ENCODE measurements at regions not wholly inside any gene's neighbourhood (a gene's known extent, or its start where the extent isn't known, plus 50 kb on each side); places are given as distances from the start of the nearest gene placed in this dataset.

DNA sequence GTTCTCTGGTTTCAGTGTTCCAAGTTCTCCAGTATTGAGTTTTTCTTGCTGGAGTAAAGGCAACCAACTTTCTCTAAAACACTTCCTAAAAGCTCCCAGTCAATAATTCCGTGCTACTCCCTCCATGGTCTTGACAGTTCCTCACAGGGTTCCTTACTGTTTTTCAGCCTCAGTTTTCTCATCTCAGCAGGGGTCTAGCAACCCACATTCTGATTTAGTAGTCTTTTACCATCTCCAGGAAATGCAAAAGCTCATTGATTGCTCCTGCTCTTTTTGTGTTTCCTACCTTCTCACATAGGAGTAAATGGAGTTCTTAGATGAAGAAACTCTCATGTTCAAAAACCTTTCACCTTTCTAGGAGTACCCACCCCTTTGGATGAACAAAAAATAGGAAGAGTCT, 978.8 kb upstream of the POU3F3 start:
- Histone ChIP-seq H3K27ac (ENCODE audit: low read length) (no peak overlapping the region), H3K27me3 (replicated peaks; ENCODE audit: insufficient read depth, low read length) (no peaks in the 10 kb centered on the region), H3F3A (ENCODE audit: insufficient read depth, low read length) (no peaks in the 10 kb centered on the region), H3K4me3 (ENCODE audit: low read length) (no peak overlapping the region), H3K9ac (ENCODE audit: low read length) (no peak overlapping the region), H4K20me1 (ENCODE audit: insufficient read depth, low read length) (no peaks in the 10 kb centered on the region), H3K4me2 (ENCODE audit: low read depth, low read length) (no peak overlapping the region), H3K36me3 (replicated peaks; ENCODE audit: insufficient read depth, low read length) (no peaks in the 10 kb centered on the region), H3K9me2 (replicated peaks; ENCODE audit: insufficient read depth, low read length) (no peaks in the 10 kb centered on the region), H3K79me2 (ENCODE audit: low read length) (no peaks in the 10 kb centered on the region), H3K9me3 (replicated peaks; ENCODE audit: insufficient read depth, low read length) (no peaks in the 10 kb centered on the region), H2AFZ (ENCODE audit: low read length) (no peak overlapping the region), H3K4me1 (ENCODE audit: low read length) (no peaks in the 10 kb centered on the region)
- DNase-seq: no peak
- TF ChIP-seq, protein P1, sequence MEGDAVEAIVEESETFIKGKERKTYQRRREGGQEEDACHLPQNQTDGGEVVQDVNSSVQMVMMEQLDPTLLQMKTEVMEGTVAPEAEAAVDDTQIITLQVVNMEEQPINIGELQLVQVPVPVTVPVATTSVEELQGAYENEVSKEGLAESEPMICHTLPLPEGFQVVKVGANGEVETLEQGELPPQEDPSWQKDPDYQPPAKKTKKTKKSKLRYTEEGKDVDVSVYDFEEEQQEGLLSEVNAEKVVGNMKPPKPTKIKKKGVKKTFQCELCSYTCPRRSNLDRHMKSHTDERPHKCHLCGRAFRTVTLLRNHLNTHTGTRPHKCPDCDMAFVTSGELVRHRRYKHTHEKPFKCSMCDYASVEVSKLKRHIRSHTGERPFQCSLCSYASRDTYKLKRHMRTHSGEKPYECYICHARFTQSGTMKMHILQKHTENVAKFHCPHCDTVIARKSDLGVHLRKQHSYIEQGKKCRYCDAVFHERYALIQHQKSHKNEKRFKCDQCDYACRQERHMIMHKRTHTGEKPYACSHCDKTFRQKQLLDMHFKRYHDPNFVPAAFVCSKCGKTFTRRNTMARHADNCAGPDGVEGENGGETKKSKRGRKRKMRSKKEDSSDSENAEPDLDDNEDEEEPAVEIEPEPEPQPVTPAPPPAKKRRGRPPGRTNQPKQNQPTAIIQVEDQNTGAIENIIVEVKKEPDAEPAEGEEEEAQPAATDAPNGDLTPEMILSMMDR (IDR thresholded peaks at IDR 0.05; ENCODE audit: low read length): no peak
- TF ChIP-seq EZH2 (optimal IDR thresholded peaks at IDR 0.05; ENCODE audit: low read depth, low read length): no peak
- no peak for TF ChIP-seq EZH2phosphoT487 (IDR thresholded peaks at IDR 0.05; ENCODE audit: low read length)

DNA sequence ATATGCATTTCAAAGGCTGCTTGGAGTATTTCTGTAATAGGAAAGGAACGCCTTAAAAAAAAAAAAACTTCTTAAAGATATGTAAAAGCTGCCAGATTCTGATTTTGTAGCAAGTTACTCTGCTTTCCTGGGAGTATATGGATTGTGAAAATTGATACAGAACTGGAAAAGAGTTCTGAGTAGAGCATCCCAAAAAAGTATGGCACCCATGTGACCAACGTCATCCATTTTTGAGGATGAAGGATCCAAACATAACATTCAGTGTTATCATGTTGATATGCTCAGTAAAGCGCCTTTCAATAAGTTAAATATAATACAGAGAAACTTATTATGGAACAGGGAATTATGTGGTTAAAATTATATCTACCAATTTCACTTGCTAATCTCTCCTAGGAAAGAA, 978.4 kb upstream of the POU3F3 start:
- no peak overlapping the region for H3K27ac ChIP-seq (ENCODE audit: low read length)
- no peak overlapping the region for H3K9ac ChIP-seq (ENCODE audit: low read length)
- H2AFZ ChIP-seq (ENCODE audit: low read length): no peak overlapping the region

DNA sequence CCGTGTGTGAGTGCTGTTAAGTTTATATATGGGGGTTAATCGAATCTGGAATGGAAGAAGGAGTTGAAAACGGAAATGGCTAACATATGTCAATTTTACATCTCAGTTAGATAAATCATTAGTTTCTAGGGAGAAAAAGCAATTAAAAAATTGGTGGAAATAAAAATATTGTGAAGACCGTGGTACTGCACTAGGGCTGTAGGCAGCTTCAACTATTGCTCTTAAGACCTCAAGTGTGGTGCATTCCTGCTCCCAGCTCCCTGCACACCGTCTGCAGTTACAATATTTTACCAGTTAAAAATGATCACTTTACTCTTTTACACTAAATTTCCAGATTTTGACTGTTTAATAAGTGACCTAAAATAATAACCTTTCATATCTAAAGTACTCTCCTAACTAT, 977.3 kb upstream of the POU3F3 start:
- Histone ChIP-seq H4K20me1 (ENCODE audit: insufficient read depth, low read length) (no peaks in the 10 kb centered on the region), H3K4me2 (ENCODE audit: low read depth, low read length) (no peak overlapping the region), H3K9ac (ENCODE audit: low read length) (no peak overlapping the region), H3K27me3 (replicated peaks; ENCODE audit: insufficient read depth, low read length) (no peaks in the 10 kb centered on the region), H3K36me3 (replicated peaks; ENCODE audit: insufficient read depth, low read length) (no peaks in the 10 kb centered on the region), H3K9me3 (replicated peaks; ENCODE audit: insufficient read depth, low read length) (no peaks in the 10 kb centered on the region), H3K4me3 (ENCODE audit: low read length) (no peak overlapping the region), H2AFZ (ENCODE audit: low read length) (no peak overlapping the region), H3K79me2 (ENCODE audit: low read length) (no peaks in the 10 kb centered on the region), H3K4me1 (ENCODE audit: low read length) (no peaks in the 10 kb centered on the region), H3F3A (ENCODE audit: insufficient read depth, low read length) (no peaks in the 10 kb centered on the region), H3K9me2 (replicated peaks; ENCODE audit: insufficient read depth, low read length) (no peaks in the 10 kb centered on the region), H3K27ac (ENCODE audit: low read length) (no peak overlapping the region)
- no peak for DNase-seq
- TF ChIP-seq EZH2phosphoT487 (IDR thresholded peaks at IDR 0.05; ENCODE audit: low read length) (no peak), EZH2 (optimal IDR thresholded peaks at IDR 0.05; ENCODE audit: low read depth, low read length) (no peak)
- TF ChIP-seq, protein P1 (IDR thresholded peaks at IDR 0.05; ENCODE audit: low read length): no peak

More for the DNA sequence above, 978.4 kb upstream of the POU3F3 start:
- Histone ChIP-seq H3K36me3 (replicated peaks; ENCODE audit: insufficient read depth, low read length) (no peaks in the 10 kb centered on the region), H3K9me3 (replicated peaks; ENCODE audit: insufficient read depth, low read length) (no peaks in the 10 kb centered on the region), H4K20me1 (ENCODE audit: insufficient read depth, low read length) (no peaks in the 10 kb centered on the region), H3K4me3 (ENCODE audit: low read length) (no peak overlapping the region), H3F3A (ENCODE audit: insufficient read depth, low read length) (no peaks in the 10 kb centered on the region), H3K27me3 (replicated peaks; ENCODE audit: insufficient read depth, low read length) (no peaks in the 10 kb centered on the region), H3K4me1 (ENCODE audit: low read length) (no peaks in the 10 kb centered on the region), H3K4me2 (ENCODE audit: low read depth, low read length) (no peak overlapping the region), H3K79me2 (ENCODE audit: low read length) (no peaks in the 10 kb centered on the region), H3K9me2 (replicated peaks; ENCODE audit: insufficient read depth, low read length) (no peaks in the 10 kb centered on the region)
- DNase-seq: no peak
- TF ChIP-seq, protein P1 (IDR thresholded peaks at IDR 0.05; ENCODE audit: low read length): no peak
- TF ChIP-seq EZH2 (optimal IDR thresholded peaks at IDR 0.05; ENCODE audit: low read depth, low read length) (no peak), EZH2phosphoT487 (IDR thresholded peaks at IDR 0.05; ENCODE audit: low read length) (no peak)

Data from MM.1S (cell line).